Endodermal cell (in vitro differentiated cells): ENCODE measurements at regions not wholly inside any gene's neighbourhood (a gene's known extent, or its start where the extent isn't known, plus 50 kb on each side); places are given as distances from the start of the nearest gene placed in this dataset.

ENCODE experiments used
- DNase-seq: peaks from one replicate; pipeline ENCODE4 v3.0.0-alpha.2; 2017
- H3K27ac ChIP-seq: 2 replicates; pipeline ENCODE4 v1.5.1; 2013; ENCODE audit warnings: mild to moderate bottlenecking, low read depth, low read length, moderate library complexity
- H3K27me3 ChIP-seq: 2 replicates; pipeline ENCODE4 v1.6.1; 2013; ENCODE audit warnings: mild to moderate bottlenecking, low read length, moderate library complexity; ENCODE audit not compliant: insufficient read depth, control insufficient read depth, poor library complexity, severe bottlenecking
- H3K36me3 ChIP-seq: 2 replicates; pipeline ENCODE4 v1.7.0; 2013; ENCODE audit warnings: mild to moderate bottlenecking, low read length, moderate library complexity; ENCODE audit not compliant: control insufficient read depth, insufficient read depth
- H3K4me1 ChIP-seq: one replicate; pipeline ENCODE4 v1.7.0; 2013; ENCODE audit warnings: low read length; ENCODE audit not compliant: control insufficient read depth, insufficient read depth
- H3K4me3 ChIP-seq: 2 replicates; pipeline ENCODE4 v1.5.1; 2013; ENCODE audit warnings: mild to moderate bottlenecking, low read length, moderate library complexity
- H3K9ac ChIP-seq: 2 replicates; pipeline ENCODE4 v1.6.1; 2013; ENCODE audit warnings: mild to moderate bottlenecking, low read length, moderate library complexity; ENCODE audit not compliant: poor library complexity, severe bottlenecking; ENCODE audit errors: extremely low read depth
- H3K9me3 ChIP-seq: 2 replicates; pipeline ENCODE4 v1.6.1; 2013; ENCODE audit warnings: mild to moderate bottlenecking, low read length, moderate library complexity; ENCODE audit not compliant: control insufficient read depth
- H3K27ac Mint-ChIP-seq: 2 replicates; pipeline ENCODE4 v1.8.0; 2020; ENCODE audit warnings: mixed read lengths
- H3K27me3 Mint-ChIP-seq: 2 replicates; pipeline ENCODE4 v1.8.0; 2021; ENCODE audit warnings: mild to moderate bottlenecking, mixed read lengths; ENCODE audit not compliant: insufficient read depth
- H3K36me3 Mint-ChIP-seq: 2 replicates; pipeline ENCODE4 v1.8.0; 2020; ENCODE audit warnings: low read depth, mixed read lengths
- H3K4me1 Mint-ChIP-seq: 2 replicates; pipeline ENCODE4 v1.8.0; 2020; ENCODE audit warnings: mixed read lengths
- H3K4me3 Mint-ChIP-seq: 2 replicates; pipeline ENCODE4 v1.8.0; 2020; ENCODE audit warnings: mild to moderate bottlenecking, moderate library complexity, mixed read lengths
- H3K9me3 Mint-ChIP-seq: 2 replicates; pipeline ENCODE4 v1.8.0; 2020; ENCODE audit warnings: mild to moderate bottlenecking, mixed read lengths
- WGBS, 2 experiments: methylation state at CpG; one replicate each; pipeline versions ENCODE4 v1.1.5 to v1.1.7; 2013; ENCODE audit warnings: missing lambda C conversion rate in 2 of 2, mixed read lengths in 1 of 2; ENCODE audit not compliant: insufficient coverage in 1 of 2, insufficient read length in 1 of 2; 5-methylcytosine and 5-hydroxymethylcytosine counted together
- TF ChIP-seq, protein P1 (sequence below): fragments of 200-600 bp; sonication (generic); conservative IDR thresholded peaks from 2 replicates; pipeline ENCODE4 v1.5.0; 2021; ENCODE audit warnings: antibody characterized with exemption, mild to moderate bottlenecking

- no peaks in the 10 kb centered on the region for H3K9me3 ChIP-seq
- peak overlapping the region; percentile 21 for H3K27ac ChIP-seq
- peaks cover under 1% of the 10 kb centered on the region for H3K27me3 ChIP-seq
- DNase-seq: peak; percentile 43
- H3K9ac ChIP-seq: no peak overlapping the region
- no peaks in the 10 kb centered on the region for H3K36me3 ChIP-seq
- Mint-ChIP-seq H3K27me3 (peaks cover 5% of the 10 kb centered on the region), H3K36me3 (no peaks in the 10 kb centered on the region), H3K4me3 (no peak overlapping the region), H3K9me3 (no peaks in the 10 kb centered on the region), H3K27ac (peak overlapping the region; percentile 32), H3K4me1 (peaks cover 30% of the 10 kb centered on the region)
- 77 to 82% methylated on average over 1 to 2 of the region's 2 CpGs for WGBS, 2 experiments
- H3K4me1 ChIP-seq: peaks cover 3% of the 10 kb centered on the region
- TF ChIP-seq, protein P1, sequence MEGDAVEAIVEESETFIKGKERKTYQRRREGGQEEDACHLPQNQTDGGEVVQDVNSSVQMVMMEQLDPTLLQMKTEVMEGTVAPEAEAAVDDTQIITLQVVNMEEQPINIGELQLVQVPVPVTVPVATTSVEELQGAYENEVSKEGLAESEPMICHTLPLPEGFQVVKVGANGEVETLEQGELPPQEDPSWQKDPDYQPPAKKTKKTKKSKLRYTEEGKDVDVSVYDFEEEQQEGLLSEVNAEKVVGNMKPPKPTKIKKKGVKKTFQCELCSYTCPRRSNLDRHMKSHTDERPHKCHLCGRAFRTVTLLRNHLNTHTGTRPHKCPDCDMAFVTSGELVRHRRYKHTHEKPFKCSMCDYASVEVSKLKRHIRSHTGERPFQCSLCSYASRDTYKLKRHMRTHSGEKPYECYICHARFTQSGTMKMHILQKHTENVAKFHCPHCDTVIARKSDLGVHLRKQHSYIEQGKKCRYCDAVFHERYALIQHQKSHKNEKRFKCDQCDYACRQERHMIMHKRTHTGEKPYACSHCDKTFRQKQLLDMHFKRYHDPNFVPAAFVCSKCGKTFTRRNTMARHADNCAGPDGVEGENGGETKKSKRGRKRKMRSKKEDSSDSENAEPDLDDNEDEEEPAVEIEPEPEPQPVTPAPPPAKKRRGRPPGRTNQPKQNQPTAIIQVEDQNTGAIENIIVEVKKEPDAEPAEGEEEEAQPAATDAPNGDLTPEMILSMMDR: no peak
- H3K4me3 ChIP-seq: no peak overlapping the region
These were observed 390.3 kb downstream of the TBC1D4 start for GRCh38 chr13:75091718-75092117.

DNA sequence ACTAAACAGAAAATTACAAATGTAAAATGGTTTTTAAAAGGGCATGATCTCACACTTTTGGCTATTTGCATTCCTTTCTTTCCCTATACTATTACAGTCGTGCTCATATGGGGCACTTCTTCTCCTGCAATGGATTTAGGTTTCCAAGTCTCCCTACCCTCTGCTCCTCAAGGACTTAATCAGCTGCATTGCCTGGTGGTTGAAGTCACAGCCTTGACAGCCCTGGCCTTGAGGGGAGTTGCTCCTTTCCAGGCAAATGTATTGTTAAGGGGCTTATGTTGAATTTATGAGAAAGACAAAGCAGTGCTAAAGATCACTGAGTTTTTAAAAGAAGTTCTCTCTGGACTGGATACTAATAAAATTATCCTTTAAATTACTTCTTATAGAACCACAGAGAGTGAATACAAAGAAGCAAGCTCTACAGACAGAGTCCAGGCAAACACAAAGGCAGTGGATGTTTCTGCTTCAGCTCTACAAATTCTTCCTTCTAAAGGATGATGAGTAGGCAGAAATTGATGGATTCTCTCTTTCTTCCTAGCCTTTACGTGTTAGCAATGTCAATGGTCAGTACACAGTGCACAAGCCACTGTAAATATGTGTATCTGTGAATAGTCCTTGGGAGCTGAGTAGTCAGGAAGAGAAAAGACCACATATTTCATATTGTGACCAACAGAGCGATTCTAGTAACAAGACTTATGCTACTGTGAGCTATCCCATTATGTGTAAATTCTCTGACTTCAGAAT lies 390.9 kb downstream of the TBC1D4 start:
- 93 to 94% methylated on average over 2 to 3 of the region's 3 CpGs for WGBS, 2 experiments
- H3K4me1 Mint-ChIP-seq: peaks cover 30% of the 10 kb centered on the region
- no peak overlapping the region for H3K4me3 Mint-ChIP-seq
- Histone ChIP-seq H3K9me3 (no peaks in the 10 kb centered on the region), H3K27me3 (no peaks in the 10 kb centered on the region), H3K4me3 (no peak overlapping the region), H3K36me3 (no peaks in the 10 kb centered on the region), H3K27ac (no peak overlapping the region), H3K4me1 (peaks cover 3% of the 10 kb centered on the region), H3K9ac (no peak overlapping the region)
- H3K36me3 Mint-ChIP-seq: no peaks in the 10 kb centered on the region
- H3K27ac Mint-ChIP-seq: peak overlapping the region; percentile 32
- peaks cover 3% of the 10 kb centered on the region for H3K27me3 Mint-ChIP-seq
- H3K9me3 Mint-ChIP-seq: no peaks in the 10 kb centered on the region
- DNase-seq: no peak
- TF ChIP-seq, protein P1: no peak

- no peaks in the 10 kb centered on the region for H3K9me3 Mint-ChIP-seq
- peaks cover 30% of the 10 kb centered on the region for H3K4me1 Mint-ChIP-seq
- no peaks in the 10 kb centered on the region for H3K36me3 ChIP-seq
- H3K36me3 Mint-ChIP-seq: no peaks in the 10 kb centered on the region
- no peak overlapping the region for H3K9ac ChIP-seq
- 92 to 93% methylated on average over 2 to 4 of the region's 4 CpGs for WGBS, 2 experiments
- H3K9me3 ChIP-seq: no peaks in the 10 kb centered on the region
- TF ChIP-seq, protein P1: no peak
- no peak overlapping the region for H3K4me3 Mint-ChIP-seq
- H3K27me3 Mint-ChIP-seq: no peaks in the 10 kb centered on the region
- H3K4me3 ChIP-seq: no peak overlapping the region
- no peak overlapping the region for H3K27ac ChIP-seq
- H3K27ac Mint-ChIP-seq: no peak overlapping the region
- H3K27me3 ChIP-seq: no peaks in the 10 kb centered on the region
- H3K4me1 ChIP-seq: peaks cover 3% of the 10 kb centered on the region
- no peak for DNase-seq
These were observed 393.1 kb downstream of the TBC1D4 start for GRCh38 chr13:75088915-75089314.
